Uterus (tissue), 2 donors: ENCODE measurements at regions not wholly inside any gene's neighbourhood (a gene's known extent, or its start where the extent isn't known, plus 50 kb on each side); places are given as distances from the start of the nearest gene placed in this dataset.

Source experiments
- POLR2A ChIP-seq, 2 donors: fragments of 450-650 bp; IDR thresholded peaks; one replicate each; pipeline ENCODE4 v1.6.1; 2016; ENCODE audit warnings: antibody characterized with exemption in 2 of 2, mild to moderate bottlenecking in 1 of 2, moderate library complexity in 1 of 2
- TF ChIP-seq, protein P1 (sequence below), 4 experiments: fragments of 200-600 bp in 2 of 4; fragments of 450-650 bp in 2 of 4; sonication (generic) in 2 of 4; IDR thresholded peaks; one replicate each; pipeline ENCODE4 v1.5.1; 2016 to 2019; ENCODE audit warnings: antibody characterized with exemption in 4 of 4, mild to moderate bottlenecking in 2 of 4, moderate library complexity in 1 of 4

DNA sequence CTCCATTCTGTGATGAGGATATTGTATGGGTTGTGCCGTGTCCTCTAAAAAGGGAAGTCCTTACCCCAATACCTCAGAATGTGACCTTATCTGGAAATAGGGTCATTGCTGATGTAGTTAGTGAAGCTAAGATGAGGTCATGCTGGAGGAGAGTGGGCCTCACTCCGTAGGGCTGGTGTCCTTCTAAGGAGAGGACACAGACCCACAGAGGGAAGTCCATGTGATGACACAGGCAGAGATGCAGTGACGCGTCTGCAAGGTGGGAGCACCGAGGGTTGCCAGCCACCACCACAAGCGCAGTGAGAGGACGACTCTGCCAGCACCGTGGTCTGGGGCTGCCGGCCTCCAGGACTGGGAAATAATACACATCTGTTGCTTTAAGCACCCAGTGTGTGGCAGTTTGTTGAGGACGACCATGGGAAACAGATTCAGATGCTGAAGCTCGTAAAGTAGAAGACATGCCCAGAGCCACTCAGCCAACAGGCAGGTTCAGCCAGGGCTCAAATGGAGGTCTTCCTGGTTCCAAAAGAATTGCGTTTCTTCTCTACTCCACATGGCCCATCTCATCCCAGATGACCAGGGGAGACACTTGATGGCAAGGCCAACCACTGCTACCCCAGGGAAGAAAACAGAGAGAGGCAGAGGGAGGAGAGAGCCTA lies 59.2 kb upstream of the DUSP22 start:
- TF ChIP-seq, protein P1, sequence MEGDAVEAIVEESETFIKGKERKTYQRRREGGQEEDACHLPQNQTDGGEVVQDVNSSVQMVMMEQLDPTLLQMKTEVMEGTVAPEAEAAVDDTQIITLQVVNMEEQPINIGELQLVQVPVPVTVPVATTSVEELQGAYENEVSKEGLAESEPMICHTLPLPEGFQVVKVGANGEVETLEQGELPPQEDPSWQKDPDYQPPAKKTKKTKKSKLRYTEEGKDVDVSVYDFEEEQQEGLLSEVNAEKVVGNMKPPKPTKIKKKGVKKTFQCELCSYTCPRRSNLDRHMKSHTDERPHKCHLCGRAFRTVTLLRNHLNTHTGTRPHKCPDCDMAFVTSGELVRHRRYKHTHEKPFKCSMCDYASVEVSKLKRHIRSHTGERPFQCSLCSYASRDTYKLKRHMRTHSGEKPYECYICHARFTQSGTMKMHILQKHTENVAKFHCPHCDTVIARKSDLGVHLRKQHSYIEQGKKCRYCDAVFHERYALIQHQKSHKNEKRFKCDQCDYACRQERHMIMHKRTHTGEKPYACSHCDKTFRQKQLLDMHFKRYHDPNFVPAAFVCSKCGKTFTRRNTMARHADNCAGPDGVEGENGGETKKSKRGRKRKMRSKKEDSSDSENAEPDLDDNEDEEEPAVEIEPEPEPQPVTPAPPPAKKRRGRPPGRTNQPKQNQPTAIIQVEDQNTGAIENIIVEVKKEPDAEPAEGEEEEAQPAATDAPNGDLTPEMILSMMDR (IDR thresholded peaks at IDR 0.05) = no peak
- TF ChIP-seq POLR2A (IDR thresholded peaks at IDR 0.05) = no peak
